ENCODE measurements at regions not wholly inside any gene's neighbourhood (a gene's known extent, or its start where the extent isn't known, plus 50 kb on each side); places are given as distances from the start of the nearest gene placed in this dataset.

DNA sequence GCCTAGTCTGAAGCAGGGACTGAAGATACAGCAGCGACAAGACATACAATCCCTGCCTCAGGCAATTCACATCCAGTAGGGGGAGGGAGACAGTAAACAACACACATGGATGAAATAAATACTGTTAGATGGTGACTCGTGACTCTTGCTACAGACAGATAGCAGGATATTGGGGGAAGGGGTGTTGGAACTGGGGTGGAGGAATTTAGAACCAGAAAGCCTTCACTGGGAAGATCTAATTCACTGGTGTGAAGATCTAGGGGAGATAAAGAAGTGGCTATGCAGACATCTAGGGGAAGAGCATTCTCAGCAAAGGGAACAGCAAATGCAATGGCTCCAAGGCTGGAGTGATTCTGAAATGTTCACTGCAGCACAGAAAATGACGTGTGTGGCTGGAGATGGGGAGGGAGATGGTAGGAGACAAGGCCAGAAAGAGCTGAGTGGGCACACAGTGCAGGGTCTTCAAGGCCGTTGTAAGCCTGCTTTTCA lies 52.6 kb upstream of the TMEM163 start:
- TF ChIP-seq, protein P1, sequence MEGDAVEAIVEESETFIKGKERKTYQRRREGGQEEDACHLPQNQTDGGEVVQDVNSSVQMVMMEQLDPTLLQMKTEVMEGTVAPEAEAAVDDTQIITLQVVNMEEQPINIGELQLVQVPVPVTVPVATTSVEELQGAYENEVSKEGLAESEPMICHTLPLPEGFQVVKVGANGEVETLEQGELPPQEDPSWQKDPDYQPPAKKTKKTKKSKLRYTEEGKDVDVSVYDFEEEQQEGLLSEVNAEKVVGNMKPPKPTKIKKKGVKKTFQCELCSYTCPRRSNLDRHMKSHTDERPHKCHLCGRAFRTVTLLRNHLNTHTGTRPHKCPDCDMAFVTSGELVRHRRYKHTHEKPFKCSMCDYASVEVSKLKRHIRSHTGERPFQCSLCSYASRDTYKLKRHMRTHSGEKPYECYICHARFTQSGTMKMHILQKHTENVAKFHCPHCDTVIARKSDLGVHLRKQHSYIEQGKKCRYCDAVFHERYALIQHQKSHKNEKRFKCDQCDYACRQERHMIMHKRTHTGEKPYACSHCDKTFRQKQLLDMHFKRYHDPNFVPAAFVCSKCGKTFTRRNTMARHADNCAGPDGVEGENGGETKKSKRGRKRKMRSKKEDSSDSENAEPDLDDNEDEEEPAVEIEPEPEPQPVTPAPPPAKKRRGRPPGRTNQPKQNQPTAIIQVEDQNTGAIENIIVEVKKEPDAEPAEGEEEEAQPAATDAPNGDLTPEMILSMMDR (IDR thresholded peaks at IDR 0.05), result no peak
- TF ChIP-seq POLR2A (IDR thresholded peaks at IDR 0.05), result no peak

Data from Peyer's patch (tissue), 4 donors.